Islet of Langerhans (tissue), 1 donor: ENCODE measurements at regions not wholly inside any gene's neighbourhood (a gene's known extent, or its start where the extent isn't known, plus 50 kb on each side); places are given as distances from the start of the nearest gene placed in this dataset.
A peak's percentile ranks its signal among the peaks of the same experiment; 100 is the strongest.

ENCODE experiments used
- FAIRE-seq: peaks from one replicate; lab custom pipeline; 2011; peaks lifted over from hg19 to GRCh38; lab: Jason Lieb, UNC

DNA sequence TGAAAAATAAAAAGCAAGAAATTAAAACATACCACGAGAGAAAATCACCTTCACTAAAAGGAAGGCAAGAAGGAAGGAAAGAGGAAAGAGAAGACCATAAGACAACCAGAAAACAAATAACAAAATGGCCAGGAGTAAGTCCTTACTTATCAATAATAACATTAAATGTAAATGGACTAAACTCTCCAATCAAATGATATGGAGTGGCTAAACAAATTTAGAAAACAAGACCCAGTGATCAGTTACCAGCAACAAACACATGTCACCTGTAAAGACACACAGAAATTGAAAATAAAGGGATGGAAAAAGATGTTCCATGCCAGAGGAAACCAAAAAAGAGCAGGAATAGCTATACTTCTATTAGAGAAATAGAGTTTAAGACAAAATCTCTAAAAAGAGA is 85.0 kb upstream of the SLC38A4 start:
- FAIRE-seq, result no peak

DNA sequence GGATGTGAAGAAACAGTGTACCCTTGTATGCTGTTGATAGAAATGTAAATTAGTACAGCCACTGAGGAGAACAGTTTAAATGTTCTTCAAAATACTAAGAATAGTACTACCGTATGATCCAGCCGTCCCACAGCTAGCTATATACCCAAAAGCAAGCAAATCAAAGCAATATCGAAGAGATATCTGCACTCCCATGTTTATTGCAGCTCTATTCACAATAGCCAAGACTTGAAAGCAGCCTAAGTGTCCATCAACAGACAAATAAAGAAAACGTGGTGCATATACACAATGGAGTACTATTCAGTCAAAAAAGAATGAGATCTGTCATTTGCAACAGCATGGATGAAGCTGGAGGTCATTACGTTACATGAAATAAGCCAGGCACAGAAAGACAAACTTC is 88.5 kb upstream of the SLC38A4 start:
- FAIRE-seq, result no peak

DNA sequence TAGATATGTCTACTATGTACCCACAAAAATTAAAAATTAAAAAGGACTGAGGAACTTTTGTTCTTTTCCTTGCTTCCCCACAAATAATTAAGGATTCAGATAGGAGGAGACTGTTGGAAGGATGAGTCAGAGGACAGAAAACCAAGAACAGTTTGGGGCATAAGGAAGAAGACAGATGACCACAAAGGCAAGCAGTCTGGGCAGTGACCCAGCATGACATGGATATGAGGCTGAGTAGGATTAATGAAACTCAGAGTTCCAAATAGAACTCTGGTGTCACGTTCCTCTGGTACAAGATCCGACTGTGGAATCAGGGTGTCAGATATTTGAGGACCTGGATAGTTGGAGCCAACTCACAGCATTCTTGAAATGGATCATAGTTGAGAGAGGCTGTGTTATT is 89.3 kb upstream of the SLC38A4 start:
- FAIRE-seq, result no peak

DNA sequence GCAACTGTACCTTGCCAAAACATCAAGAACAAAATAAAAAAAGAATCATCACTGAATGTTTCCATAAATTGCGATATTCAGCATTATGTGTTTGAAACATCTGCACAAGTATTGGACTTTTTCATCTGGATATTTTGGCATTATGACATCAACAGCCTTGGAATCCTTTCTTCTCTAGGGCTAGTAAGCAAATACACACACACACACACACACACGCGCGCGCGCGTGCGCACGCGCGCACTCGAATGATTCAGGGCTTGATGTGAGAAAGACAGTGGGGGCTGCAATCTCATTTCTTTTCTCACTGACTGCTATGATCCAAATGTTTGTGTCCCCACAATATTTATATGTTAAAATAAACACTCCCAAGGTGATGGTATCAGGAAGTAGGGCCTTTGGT is 90.0 kb upstream of the SLC38A4 start:
- FAIRE-seq, result no peak

- FAIRE-seq, result no peak
Observed at GRCh38 chr12:46916796-46917419, 91.1 kb upstream of the SLC38A4 start.

- no peak for FAIRE-seq
Observed at GRCh38 chr12:46917821-46918220, 92.0 kb upstream of the SLC38A4 start.

GRCh38 chr12:46918631-46919030 is 92.8 kb upstream of the SLC38A4 start:
- no peak for FAIRE-seq

- no peak for FAIRE-seq
Observed at GRCh38 chr12:46919666-46920400, 94.0 kb upstream of the SLC38A4 start.

DNA sequence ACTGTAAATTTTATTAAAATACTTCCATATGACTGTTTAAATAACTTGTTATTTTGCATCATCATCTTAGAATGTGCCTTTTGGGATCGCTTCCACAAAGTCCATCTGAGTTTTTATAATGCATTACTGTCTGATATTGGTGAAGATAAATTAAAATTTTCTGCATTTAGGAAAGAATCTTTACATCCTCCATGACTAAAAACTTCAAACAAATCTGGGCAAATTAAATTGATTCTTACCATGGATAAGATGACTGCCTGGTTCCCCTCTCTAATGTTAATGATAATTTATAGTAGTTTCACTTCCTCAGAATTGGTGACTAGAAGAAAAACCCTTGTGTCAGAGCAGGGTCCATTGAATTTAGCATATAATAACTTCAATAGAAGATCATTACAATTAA is 94.7 kb upstream of the SLC38A4 start:
- FAIRE-seq, result no peak

GRCh38 chr12:46921048-46921763 is 95.4 kb upstream of the SLC38A4 start:
- peak; percentile 24 for FAIRE-seq

- FAIRE-seq, result no peak
Observed at GRCh38 chr12:46921764-46922133, 96.0 kb upstream of the SLC38A4 start.

GRCh38 chr12:46926526-46926925 is 100.7 kb upstream of the SLC38A4 start:
- FAIRE-seq, result no peak

GRCh38 chr12:46930101-46930500 is 104.3 kb upstream of the SLC38A4 start:
- FAIRE-seq, result no peak

- peak; percentile 96 for FAIRE-seq
Observed at GRCh38 chr12:46933947-46934346, 108.2 kb upstream of the SLC38A4 start.

DNA sequence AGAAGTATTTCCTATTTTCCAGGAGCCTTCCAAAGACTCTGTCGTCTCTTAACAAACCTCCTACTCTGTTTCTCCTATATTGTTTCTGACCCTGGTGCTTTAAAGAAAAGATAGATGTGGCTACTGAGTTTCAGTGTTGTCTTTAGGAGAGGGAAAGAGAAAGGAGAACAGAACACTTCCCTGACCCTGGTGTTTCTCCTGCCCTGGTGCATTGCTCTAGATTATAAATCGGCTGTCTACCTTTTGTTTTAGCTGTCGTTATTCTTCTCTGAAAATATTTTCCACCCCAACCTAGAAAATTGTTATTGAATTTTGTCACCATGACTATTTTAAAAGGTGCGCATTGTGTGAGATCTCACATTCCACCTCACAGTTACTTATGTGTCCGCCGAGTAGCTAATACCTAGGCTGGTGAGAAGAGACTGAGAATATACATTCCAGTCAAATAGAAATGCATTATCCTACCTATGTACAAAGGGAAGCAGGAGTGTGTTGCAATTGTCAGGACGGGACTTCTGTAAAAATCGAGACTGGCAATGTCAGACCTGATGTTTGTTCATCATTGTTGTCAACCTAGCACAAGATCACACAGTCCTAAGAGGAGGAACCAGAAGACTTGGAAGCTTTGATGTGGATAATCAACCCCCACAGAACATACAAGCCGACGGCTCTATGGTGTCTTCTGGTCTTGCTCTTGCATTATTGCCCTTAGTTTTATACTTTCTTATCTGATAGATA is 108.7 kb upstream of the SLC38A4 start:
- FAIRE-seq, result no peak

DNA sequence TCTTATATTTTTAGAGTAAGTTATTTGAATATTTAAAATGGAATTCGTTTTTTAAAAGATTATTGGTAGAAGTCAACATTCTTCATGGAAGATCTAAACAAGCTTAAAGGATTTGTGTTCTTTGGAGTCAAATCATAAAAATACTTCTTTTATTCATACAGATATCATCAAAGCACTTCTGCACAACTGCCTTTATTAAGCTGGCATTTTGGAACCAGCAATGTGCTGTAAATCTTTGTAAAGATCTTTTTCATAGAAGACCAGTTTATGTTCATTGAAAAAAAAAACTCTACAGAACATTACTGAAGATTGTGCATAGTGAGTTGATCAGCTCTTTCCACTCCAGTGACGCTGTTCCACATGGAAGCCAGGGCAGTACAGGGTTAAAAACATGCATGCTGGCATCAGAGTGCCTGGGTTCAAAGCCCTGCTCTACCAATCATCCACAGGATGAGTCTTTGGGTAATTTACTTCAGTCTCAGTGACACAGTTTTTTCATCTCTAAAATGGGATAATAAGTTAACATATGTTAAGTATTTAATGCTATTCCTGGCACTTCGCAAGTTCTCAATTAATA is 109.6 kb upstream of the SLC38A4 start:
- FAIRE-seq, result no peak

GRCh38 chr12:46936042-46936441 is 110.2 kb upstream of the SLC38A4 start:
- FAIRE-seq, result no peak

- no peak for FAIRE-seq
Observed at GRCh38 chr12:46938071-46938678, 112.4 kb upstream of the SLC38A4 start.

- FAIRE-seq, result no peak
Observed at GRCh38 chr12:46941981-46942380, 116.2 kb upstream of the SLC38A4 start.

- no peak for FAIRE-seq
Observed at GRCh38 chr12:46942579-46942978, 116.8 kb upstream of the SLC38A4 start.

DNA sequence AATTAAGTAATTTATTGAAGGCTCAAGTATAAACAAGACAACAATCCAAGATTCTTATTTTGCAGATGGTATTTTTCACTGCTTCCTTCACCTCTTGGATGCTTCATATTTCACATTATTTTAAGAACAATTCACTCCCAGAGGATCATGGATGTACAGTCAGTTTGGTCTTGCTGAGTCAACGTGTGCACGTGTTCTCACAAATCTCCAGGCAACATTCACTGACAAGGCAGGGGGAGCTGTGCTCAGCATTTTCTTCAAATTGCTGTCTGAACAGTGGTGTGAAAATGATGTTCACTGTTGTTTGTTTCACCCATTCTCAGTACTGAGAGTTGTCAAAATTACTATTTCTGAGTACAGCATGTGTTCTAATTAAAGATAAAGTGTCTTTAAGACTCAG is 118.3 kb upstream of the SLC38A4 start:
- FAIRE-seq, result peak; percentile 95

GRCh38 chr12:46944771-46945170 is 119.0 kb upstream of the SLC38A4 start:
- FAIRE-seq, result no peak
